Stimulated activated CD4-positive, alpha-beta T cell treated with anti-CD3 and anti-CD28 coated beads, Interleukin-4, amount 100 ng/mL, for 1 hour (primary cell): ENCODE measurements at regions not wholly inside any gene's neighbourhood (a gene's known extent, or its start where the extent isn't known, plus 50 kb on each side); places are given as distances from the start of the nearest gene placed in this dataset.

Source experiments
- DNase-seq: peaks from one replicate; pipeline ENCODE4 v3.0.0-alpha.2; 2020

- DNase-seq, result no peak
Observed at GRCh38 chr11:82676483-82677094, 57.1 kb downstream of the FAM181B start.

GRCh38 chr11:82675838-82676237 is 57.8 kb downstream of the FAM181B start:
- no peak for DNase-seq

GRCh38 chr11:82673631-82674030 is 60.0 kb downstream of the FAM181B start:
- no peak for DNase-seq

- DNase-seq, result no peak
Observed at GRCh38 chr11:82671451-82671850, 62.2 kb downstream of the FAM181B start.

- DNase-seq, result no peak
Observed at GRCh38 chr11:82663535-82663934, 70.1 kb downstream of the FAM181B start.

GRCh38 chr11:82653752-82654151 is 79.9 kb downstream of the FAM181B start:
- DNase-seq, result no peak

- no peak for DNase-seq
Observed at GRCh38 chr11:82639251-82639650, 94.4 kb downstream of the FAM181B start.

GRCh38 chr11:82636615-82637014 is 97.0 kb downstream of the FAM181B start:
- no peak for DNase-seq

- DNase-seq, result no peak
Observed at GRCh38 chr11:82634091-82634490, 99.6 kb downstream of the FAM181B start.

- no peak for DNase-seq
Observed at GRCh38 chr11:82631722-82632630, 101.7 kb downstream of the FAM181B start.

- DNase-seq, result no peak
Observed at GRCh38 chr11:82610671-82611070, 123.0 kb downstream of the FAM181B start.

- DNase-seq, result no peak
Observed at GRCh38 chr11:82606738-82607137, 126.9 kb downstream of the FAM181B start.

GRCh38 chr11:82601711-82602110 is 132.0 kb downstream of the FAM181B start:
- DNase-seq, result no peak

- DNase-seq, result no peak
Observed at GRCh38 chr11:82599836-82600235, 133.8 kb downstream of the FAM181B start.

- DNase-seq, result no peak
Observed at GRCh38 chr11:82586581-82586980, 147.1 kb downstream of the FAM181B start.

GRCh38 chr11:82577246-82577645 is 156.4 kb downstream of the FAM181B start:
- no peak for DNase-seq

- DNase-seq, result no peak
Observed at GRCh38 chr11:82560836-82561235, 172.8 kb downstream of the FAM181B start.

- no peak for DNase-seq
Observed at GRCh38 chr11:82559609-82560008, 174.1 kb downstream of the FAM181B start.

GRCh38 chr11:82557274-82557673 is 176.4 kb downstream of the FAM181B start:
- DNase-seq, result no peak

GRCh38 chr11:82556210-82556609 is 177.5 kb downstream of the FAM181B start:
- DNase-seq, result no peak

GRCh38 chr11:82546661-82547557 is 186.8 kb downstream of the FAM181B start:
- no peak for DNase-seq

GRCh38 chr11:82539669-82540068 is 194.0 kb downstream of the FAM181B start:
- no peak for DNase-seq

GRCh38 chr11:82536706-82537105 is 197.0 kb downstream of the FAM181B start:
- no peak for DNase-seq
